H9 (cell line): ENCODE measurements at regions not wholly inside any gene's neighbourhood (a gene's known extent, or its start where the extent isn't known, plus 50 kb on each side); places are given as distances from the start of the nearest gene placed in this dataset.

ENCODE experiments used
- DNase-seq: peaks from one replicate; pipeline ENCODE4 v3.0.0-alpha.2; 2017
- H2AFZ ChIP-seq: one replicate; pipeline ENCODE4 v1.6.1; 2013; ENCODE audit warnings: mild to moderate bottlenecking, low read length, control low read depth, moderate library complexity
- H2AK5ac ChIP-seq: 2 replicates; pipeline ENCODE4 v1.6.1; 2013; ENCODE audit warnings: low read length, control low read depth, mixed read lengths; ENCODE audit not compliant: insufficient read length
- H2BK120ac ChIP-seq: one replicate; pipeline ENCODE4 v1.6.1; 2013; ENCODE audit warnings: low read depth, mild to moderate bottlenecking, low read length, control low read depth, inconsistent platforms; ENCODE audit not compliant: poor library complexity, severe bottlenecking
- H2BK12ac ChIP-seq: 2 replicates; pipeline ENCODE4 v1.6.1; 2013; ENCODE audit warnings: low read length, control low read depth, mixed read lengths, low read depth; ENCODE audit not compliant: insufficient read length
- H2BK15ac ChIP-seq: 2 replicates; pipeline ENCODE4 v1.6.1; 2013; ENCODE audit warnings: low read depth, low read length, control low read depth
- H2BK20ac ChIP-seq: one replicate; pipeline ENCODE4 v1.6.1; 2013; ENCODE audit warnings: low read depth, mild to moderate bottlenecking, low read length, control low read depth, inconsistent platforms; ENCODE audit not compliant: poor library complexity, severe bottlenecking
- H2BK5ac ChIP-seq: 2 replicates; pipeline ENCODE4 v1.6.1; 2013; ENCODE audit warnings: low read length, control low read depth, mixed read lengths; ENCODE audit not compliant: insufficient read length
- H3K14ac ChIP-seq: 2 replicates; pipeline ENCODE4 v1.6.1; 2013; ENCODE audit warnings: low read length, control low read depth; ENCODE audit not compliant: insufficient read depth
- H3K18ac ChIP-seq: 2 replicates; pipeline ENCODE4 v1.6.1; 2013; ENCODE audit warnings: low read depth, mild to moderate bottlenecking, mixed read lengths, low read length, control low read depth; ENCODE audit not compliant: insufficient read length
- H3K23ac ChIP-seq: 2 replicates; pipeline ENCODE4 v1.6.1; 2013; ENCODE audit warnings: low read length, control low read depth, mixed read lengths, low read depth; ENCODE audit not compliant: insufficient read length
- H3K23me2 ChIP-seq: 2 replicates; pipeline ENCODE4 v1.6.1; 2013; ENCODE audit warnings: low read depth, mild to moderate bottlenecking, mixed read lengths, low read length, control low read depth; ENCODE audit not compliant: insufficient read length, poor library complexity, severe bottlenecking
- H3K27ac ChIP-seq: 2 replicates; pipeline ENCODE4 v1.5.1; 2013; ENCODE audit warnings: low read length, control low read depth, mixed read lengths, low read depth; ENCODE audit not compliant: insufficient read length
- H3K27me3 ChIP-seq: 2 replicates; pipeline ENCODE4 v1.6.1; 2013; ENCODE audit warnings: low read length, control low read depth, inconsistent platforms; ENCODE audit not compliant: insufficient read depth
- H3K4ac ChIP-seq: 2 replicates; pipeline ENCODE4 v1.6.1; 2013; ENCODE audit warnings: low read depth, mild to moderate bottlenecking, control low read depth, inconsistent platforms, low read length, moderate library complexity
- H3K4me1 ChIP-seq: 2 replicates; pipeline ENCODE4 v1.6.1; 2013; ENCODE audit warnings: low read length, control low read depth, inconsistent platforms; ENCODE audit not compliant: insufficient read depth
- H3K4me2 ChIP-seq: 2 replicates; pipeline ENCODE4 v1.6.1; 2013; ENCODE audit warnings: low read length, control low read depth, mixed read lengths; ENCODE audit not compliant: insufficient read length, insufficient read depth
- H3K56ac ChIP-seq: 2 replicates; pipeline ENCODE4 v1.6.1; 2013; ENCODE audit warnings: low read depth, mild to moderate bottlenecking, mixed read lengths, low read length, control low read depth; ENCODE audit not compliant: insufficient read length
- H3K79me1 ChIP-seq: 2 replicates; pipeline ENCODE4 v1.6.1; 2013; ENCODE audit warnings: low read depth, mild to moderate bottlenecking, moderate library complexity, low read length, control low read depth, inconsistent platforms; ENCODE audit not compliant: insufficient read depth, poor library complexity, severe bottlenecking
- H3K79me2 ChIP-seq: 2 replicates; pipeline ENCODE4 v1.6.1; 2013; ENCODE audit warnings: low read length, control low read depth, inconsistent platforms; ENCODE audit not compliant: insufficient read depth
- H3K9ac ChIP-seq: 2 replicates; pipeline ENCODE4 v1.6.1; 2013; ENCODE audit warnings: low read length, control low read depth, mixed read lengths; ENCODE audit not compliant: insufficient read length; ENCODE audit errors: extremely low read depth
- H3K9me3 ChIP-seq: one replicate; pipeline ENCODE4 v1.6.1; 2013; ENCODE audit warnings: low read depth, low read length, inconsistent platforms; ENCODE audit not compliant: control insufficient read depth
- H3T11ph ChIP-seq: one replicate; pipeline ENCODE4 v1.6.1; 2013; ENCODE audit warnings: mild to moderate bottlenecking, low read length, control low read depth, inconsistent platforms
- H4K20me1 ChIP-seq: one replicate; pipeline ENCODE4 v1.6.1; 2013; ENCODE audit not compliant: control insufficient read depth, insufficient read length, insufficient read depth
- H4K5ac ChIP-seq: 2 replicates; pipeline ENCODE4 v1.6.1; 2013; ENCODE audit warnings: low read depth, mild to moderate bottlenecking, mixed read lengths, low read length, control low read depth; ENCODE audit not compliant: insufficient read length
- H4K8ac ChIP-seq: replicated peaks from 2 replicates; pipeline ENCODE4 v1.6.1; 2013; ENCODE audit warnings: low read length, control low read depth, mixed read lengths, low read depth; ENCODE audit not compliant: insufficient read length
- H4K91ac ChIP-seq: 2 replicates; pipeline ENCODE4 v1.6.1; 2013; ENCODE audit warnings: low read depth, mild to moderate bottlenecking, moderate library complexity, mixed read lengths, low read length, control low read depth; ENCODE audit not compliant: insufficient read length
- H3K27ac Mint-ChIP-seq, 3 experiments: 2 replicates in 2 of 3; 3 replicates in 1 of 3; pipeline ENCODE4 v1.8.0; 2020 to 2021; ENCODE audit warnings: mixed read lengths in 3 of 3, mild to moderate bottlenecking in 1 of 3, moderate library complexity in 1 of 3
- H3K27me3 Mint-ChIP-seq: 2 replicates; pipeline ENCODE4 v1.8.0; 2021; ENCODE audit warnings: low read depth, mild to moderate bottlenecking, moderate library complexity, mixed read lengths
- H3K36me3 Mint-ChIP-seq, 3 experiments: 2 replicates in 2 of 3; 3 replicates in 1 of 3; pipeline ENCODE4 v1.8.0; 2020 to 2021; ENCODE audit warnings: low read depth in 3 of 3, mixed read lengths in 3 of 3; ENCODE audit not compliant: insufficient read depth in 1 of 3
- H3K4me1 Mint-ChIP-seq, 2 experiments: 2 replicates each; pipeline ENCODE4 v1.8.0; 2020; ENCODE audit warnings: mixed read lengths in 2 of 2
- H3K4me3 Mint-ChIP-seq, 2 experiments: 2 replicates in 1 of 2; 3 replicates in 1 of 2; pipeline ENCODE4 v1.8.0; 2020 to 2021; ENCODE audit warnings: mild to moderate bottlenecking in 2 of 2, mixed read lengths in 2 of 2, moderate library complexity in 1 of 2
- H3K9me3 Mint-ChIP-seq, 2 experiments: 2 replicates in 1 of 2; 3 replicates in 1 of 2; pipeline ENCODE4 v1.8.0; 2020; ENCODE audit warnings: mild to moderate bottlenecking in 2 of 2, mixed read lengths in 2 of 2, moderate library complexity in 1 of 2
- WGBS: extraction: QIAGEN DNeasy Blood & Tissue Kit; methylation state at CpG from one replicate; pipeline ENCODE4 v1.1.7; 2013; ENCODE audit warnings: missing lambda C conversion rate, low lambda C conversion rate, mixed read lengths; ENCODE audit not compliant: insufficient read length; ENCODE audit errors: extremely low coverage; 5-methylcytosine and 5-hydroxymethylcytosine counted together
- TF ChIP-seq, protein P1 (sequence below): fragments of 200-600 bp; sonication (generic); conservative IDR thresholded peaks from 3 replicates; pipeline ENCODE4 v1.8.0; 2021; ENCODE audit warnings: antibody characterized with exemption, mild to moderate bottlenecking

DNA sequence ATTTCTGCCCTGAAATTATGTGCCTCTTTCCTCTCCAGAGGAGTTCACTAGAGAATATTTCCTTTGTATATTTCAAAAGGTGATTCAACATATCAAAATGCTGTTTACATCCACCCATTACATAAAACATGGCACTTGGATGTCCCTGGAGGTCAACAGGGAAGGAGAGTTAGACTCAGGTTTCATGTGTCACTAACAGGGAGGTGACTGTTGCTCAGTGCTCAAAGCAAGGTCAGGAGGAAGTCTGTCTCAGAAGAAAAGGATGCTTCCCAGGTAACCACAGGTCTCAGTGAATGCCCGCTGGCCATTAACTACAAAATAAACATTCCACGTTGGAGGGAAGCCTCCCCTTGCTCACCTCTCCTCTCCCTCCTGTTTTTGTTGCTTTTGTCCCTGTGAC, 198.6 kb downstream of the AXIN2 start:
- no peaks in the 10 kb centered on the region for H3K4me1 Mint-ChIP-seq
- TF ChIP-seq, protein P1, sequence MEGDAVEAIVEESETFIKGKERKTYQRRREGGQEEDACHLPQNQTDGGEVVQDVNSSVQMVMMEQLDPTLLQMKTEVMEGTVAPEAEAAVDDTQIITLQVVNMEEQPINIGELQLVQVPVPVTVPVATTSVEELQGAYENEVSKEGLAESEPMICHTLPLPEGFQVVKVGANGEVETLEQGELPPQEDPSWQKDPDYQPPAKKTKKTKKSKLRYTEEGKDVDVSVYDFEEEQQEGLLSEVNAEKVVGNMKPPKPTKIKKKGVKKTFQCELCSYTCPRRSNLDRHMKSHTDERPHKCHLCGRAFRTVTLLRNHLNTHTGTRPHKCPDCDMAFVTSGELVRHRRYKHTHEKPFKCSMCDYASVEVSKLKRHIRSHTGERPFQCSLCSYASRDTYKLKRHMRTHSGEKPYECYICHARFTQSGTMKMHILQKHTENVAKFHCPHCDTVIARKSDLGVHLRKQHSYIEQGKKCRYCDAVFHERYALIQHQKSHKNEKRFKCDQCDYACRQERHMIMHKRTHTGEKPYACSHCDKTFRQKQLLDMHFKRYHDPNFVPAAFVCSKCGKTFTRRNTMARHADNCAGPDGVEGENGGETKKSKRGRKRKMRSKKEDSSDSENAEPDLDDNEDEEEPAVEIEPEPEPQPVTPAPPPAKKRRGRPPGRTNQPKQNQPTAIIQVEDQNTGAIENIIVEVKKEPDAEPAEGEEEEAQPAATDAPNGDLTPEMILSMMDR = no peak

More for the DNA sequence above, 198.6 kb downstream of the AXIN2 start:
- Histone ChIP-seq H3K14ac (no peak overlapping the region), H4K91ac (no peak overlapping the region), H3K23ac (no peak overlapping the region), H3K18ac (no peak overlapping the region), H4K20me1 (no peaks in the 10 kb centered on the region), H3K4me2 (no peak overlapping the region), H3K27me3 (no peaks in the 10 kb centered on the region), H3T11ph (no peak overlapping the region), H3K4me1 (no peaks in the 10 kb centered on the region), H2BK12ac (no peak overlapping the region), H3K23me2 (no peaks in the 10 kb centered on the region), H3K79me1 (no peaks in the 10 kb centered on the region), H2AFZ (no peak overlapping the region), H3K9me3 (no peaks in the 10 kb centered on the region), H4K8ac (no peak overlapping the region), H3K4ac (no peak overlapping the region), H2BK15ac (no peak overlapping the region), H2AK5ac (no peak overlapping the region), H2BK20ac (no peak overlapping the region), H3K27ac (no peak overlapping the region), H2BK5ac (no peak overlapping the region), H3K79me2 (no peaks in the 10 kb centered on the region), H3K9ac (no peak overlapping the region), H4K5ac (no peak overlapping the region), H3K56ac (no peak overlapping the region), H2BK120ac (no peak overlapping the region)
- Mint-ChIP-seq H3K27me3 (no peaks in the 10 kb centered on the region), H3K9me3 (no peaks in the 10 kb centered on the region), H3K4me3 (no peak overlapping the region), H3K27ac (no peak overlapping the region), H3K36me3 (no peaks in the 10 kb centered on the region)
- no CpG with 5 or more reads among the region's 2 CpGs for WGBS
- DNase-seq = no peak
